HCT116 (cell line): ENCODE measurements at regions not wholly inside any gene's neighbourhood (a gene's known extent, or its start where the extent isn't known, plus 50 kb on each side); places are given as distances from the start of the nearest gene placed in this dataset.

ENCODE experiments used
- ATAC-seq: fragments of 200-7000 bp; cut with Tn5 transposase; 2 replicates; pipeline ENCODE4 v1.9.1; 2020; ENCODE audit warnings: mild to moderate bottlenecking, moderate library complexity
- BruUV-seq: library from RNA; stranded (reverse); fragments of 400-500 nt; replicated peaks from 2 replicates; lab custom pipeline; 2021; lab: Mats Ljungman, UMichigan
- CTCF ChIA-PET: fragments of 300-600 bp; sonication (Branson Sonifier 250); formaldehyde crosslinking; loops from one replicate; lab custom pipeline; 2021; ENCODE audit warnings: antibody characterized with exemption; lab: Charles Lee
- POLR2A ChIA-PET: fragments of 300-600, 350-600 bp; sonication (Branson Sonifier 250); formaldehyde crosslinking; loops from one replicate; lab custom pipeline; 2021; ENCODE audit warnings: antibody characterized with exemption; lab: Charles Lee
- RAD21 ChIA-PET, 2 experiments: fragments of 300-600 bp; sonication (Branson Sonifier 250); formaldehyde crosslinking; loops; one replicate each; lab custom pipeline; 2023; ENCODE audit warnings: low total read pairs in 2 of 2; ENCODE audit not compliant: uncharacterized antibody in 2 of 2, unreplicated experiment in 2 of 2, low non-redundant PET in 1 of 2; lab: Charles Lee
- DNase-seq: peaks from one replicate; pipeline ENCODE4 v3.0.0-alpha.2; 2010; ENCODE audit warnings: low read depth, low spot score
- H2AFZ ChIP-seq: fragments of 200-600 bp; shearing (Covaris generic), sonication (generic); 2 replicates; pipeline ENCODE4 v1.6.1; 2017; ENCODE audit warnings: low read depth, mixed run types, mixed read lengths, antibody characterized with exemption, low read length; ENCODE audit not compliant: poor library complexity, severe bottlenecking
- H3K27ac ChIP-seq: 2 replicates; pipeline ENCODE4 v1.5.1; 2012; ENCODE audit warnings: low read depth, low read length
- H3K27me3 ChIP-seq: fragments of 200-600 bp; sonication (generic); 2 replicates; pipeline ENCODE4 v1.6.1; 2016; ENCODE audit warnings: mixed run types, low read length, mixed read lengths; ENCODE audit not compliant: insufficient read depth
- H3K36me3 ChIP-seq, 2 experiments: fragments of 200-500 bp in 1 of 2; fragments of 200-600 bp in 1 of 2; sonication (Bioruptor generic) in 1 of 2; sonication (generic) in 1 of 2; 2 replicates each; pipeline versions ENCODE4 v1.5.1 to v1.6.1; 2014 to 2016; ENCODE audit warnings: low read length in 2 of 2, inconsistent platforms in 1 of 2, mixed read lengths in 1 of 2, mixed run types in 1 of 2; ENCODE audit not compliant: insufficient read depth in 2 of 2, control insufficient read depth in 1 of 2
- H3K4me1 ChIP-seq, 2 experiments: fragments of 200-600 bp in 1 of 2; sonication (generic) in 1 of 2; 2 replicates each; pipeline versions ENCODE4 v1.5.1 to v1.6.1; 2012 to 2017; ENCODE audit warnings: low read length in 2 of 2, inconsistent platforms in 1 of 2, mild to moderate bottlenecking in 1 of 2, mixed read lengths in 1 of 2, mixed run types in 1 of 2, moderate library complexity in 1 of 2; ENCODE audit not compliant: insufficient read depth in 2 of 2, control insufficient read depth in 1 of 2
- H3K4me2 ChIP-seq: fragments of 200-600 bp; sonication (generic); 2 replicates; pipeline ENCODE4 v1.6.1; 2017; ENCODE audit warnings: mixed run types, low read length, mixed read lengths
- H3K4me3 ChIP-seq, 2 experiments: fragments of 200-600 bp in 1 of 2; sonication (generic) in 1 of 2; replicated peaks in 1 of 2; 2 replicates each; pipeline ENCODE4 v1.5.1; 2011 to 2016; ENCODE audit warnings: low read length in 2 of 2, control low read depth in 1 of 2, low read depth in 1 of 2, mild to moderate bottlenecking in 1 of 2, mixed read lengths in 1 of 2, mixed run types in 1 of 2
- H3K79me2 ChIP-seq: fragments of 200-600 bp; sonication (generic); 2 replicates; pipeline ENCODE4 v1.6.1; 2017; ENCODE audit warnings: mild to moderate bottlenecking, mixed run types, low read length, moderate library complexity, mixed read lengths; ENCODE audit not compliant: insufficient read depth
- H3K9ac ChIP-seq: fragments of 200-600 bp; sonication (generic); 2 replicates; pipeline ENCODE4 v1.6.1; 2016; ENCODE audit warnings: low read length, mixed read lengths
- H3K9me2 ChIP-seq: fragments of 200-600 bp; sonication (generic), shearing (Covaris generic); 2 replicates; pipeline ENCODE4 v1.6.1; 2017; ENCODE audit warnings: mixed run types, mild to moderate bottlenecking, moderate library complexity; ENCODE audit not compliant: insufficient read depth
- H3K9me3 ChIP-seq, 2 experiments: fragments of 200-500 bp in 1 of 2; fragments of 200-600 bp in 1 of 2; sonication (Bioruptor generic) in 1 of 2; sonication (generic) in 1 of 2; 2 replicates each; pipeline ENCODE4 v1.6.1; 2014 to 2017; ENCODE audit warnings: low read length in 2 of 2, mixed read lengths in 2 of 2, inconsistent platforms in 1 of 2, low read depth in 1 of 2, mild to moderate bottlenecking in 1 of 2, mixed run types in 1 of 2, moderate library complexity in 1 of 2; ENCODE audit not compliant: control insufficient read depth in 1 of 2, insufficient read depth in 1 of 2
- H4K20me1 ChIP-seq: fragments of 200-600 bp; sonication (generic), shearing (Covaris generic); 2 replicates; pipeline ENCODE4 v1.6.1; 2017; ENCODE audit warnings: mixed run types, mild to moderate bottlenecking, moderate library complexity; ENCODE audit not compliant: insufficient read depth
- CEBPB ChIP-seq: IDR thresholded peaks from 2 replicates; pipeline ENCODE4 v1.6.1; 2012; ENCODE audit warnings: low read depth
- CTCF ChIP-seq, 3 experiments: fragments of 200-600 bp in 1 of 3; sonication (generic) in 1 of 3; IDR thresholded peaks in 2 of 3; conservative IDR thresholded peaks in 1 of 3; 2 replicates each; pipeline ENCODE4 v1.5.1; 2012 to 2017; ENCODE audit warnings: low read depth in 2 of 3, low read length in 2 of 3, antibody characterized with exemption in 1 of 3, borderline replicate concordance in 1 of 3, control low read depth in 1 of 3, mild to moderate bottlenecking in 1 of 3, mixed read lengths in 1 of 3, mixed run types in 1 of 3, moderate library complexity in 1 of 3; ENCODE audit not compliant: insufficient read depth in 1 of 3
- FOSL1 ChIP-seq: IDR thresholded peaks from 2 replicates; pipeline ENCODE4 v1.6.1; 2012; ENCODE audit warnings: low read depth
- SIN3A ChIP-seq: IDR thresholded peaks from 2 replicates; pipeline ENCODE4 v1.6.1; 2012; ENCODE audit warnings: low read depth
- SP1 ChIP-seq: IDR thresholded peaks from 2 replicates; pipeline ENCODE4 v1.6.1; 2012; ENCODE audit warnings: low read depth
- YY1 ChIP-seq: IDR thresholded peaks from 2 replicates; pipeline ENCODE4 v1.6.1; 2011; ENCODE audit warnings: low read length, low read depth, moderate library complexity, mild to moderate bottlenecking; ENCODE audit not compliant: insufficient replicate concordance; ENCODE audit errors: extremely low read depth
- ZBTB33 ChIP-seq: IDR thresholded peaks from 2 replicates; pipeline ENCODE4 v1.6.1; 2011; ENCODE audit warnings: mild to moderate bottlenecking, low read length, moderate library complexity; ENCODE audit not compliant: insufficient replicate concordance; ENCODE audit errors: extremely low read depth
- intact Hi-C: fragments of 100-400 bp; cut with micrococcal nuclease; formaldehyde crosslinking; loops from 2 replicates; pipeline ENCODE4 v1.10.0; 2022
- TF ChIP-seq, protein P1 (sequence below): IDR thresholded peaks from 2 replicates; pipeline ENCODE4 v1.6.1; 2012; ENCODE audit warnings: low read depth

DNA sequence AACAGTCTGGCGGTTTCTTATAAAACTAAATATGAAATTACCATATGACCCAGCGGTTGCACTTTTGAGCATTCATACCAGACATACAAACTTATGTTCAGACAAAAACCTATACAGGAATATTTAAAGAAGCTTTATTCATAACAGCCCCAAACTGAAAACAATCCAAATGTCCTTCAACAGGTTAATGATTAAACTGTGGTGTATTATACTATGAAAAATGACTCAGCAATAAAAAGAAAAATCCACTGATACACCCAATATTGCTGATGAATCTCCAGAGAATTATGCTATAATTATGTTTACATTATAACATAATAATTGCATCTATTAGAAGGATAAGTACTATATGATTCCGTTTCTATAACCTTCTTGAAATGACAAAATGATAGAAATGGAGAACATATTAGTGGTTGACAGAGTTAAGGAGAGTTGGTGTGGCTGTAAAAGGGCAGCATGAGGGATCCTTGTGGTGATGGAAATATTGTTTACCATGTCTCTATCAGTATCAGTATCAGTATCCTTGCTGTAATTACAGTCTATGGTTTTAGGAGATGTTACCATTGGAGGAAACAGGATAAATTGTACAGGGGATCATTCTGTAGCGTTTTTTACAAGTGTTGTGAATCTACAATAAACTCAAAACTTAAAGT, 127.1 kb downstream of the DSC3 start:
- ChIA-PET CTCF (no interaction called here), POLR2A (no interaction called here)
- Histone ChIP-seq H3K9ac (no peak overlapping the region), H3K79me2 (no peaks in the 10 kb centered on the region), H2AFZ (peak overlapping the region; percentile 57), H4K20me1 (no peaks in the 10 kb centered on the region), H3K4me2 (peak overlapping the region; percentile 3; the same call in 1 of the 2 replicates), H3K9me2 (no peaks in the 10 kb centered on the region)
- no peak for DNase-seq
- intact Hi-C loops, result no loop called here
- TF ChIP-seq YY1 (no peak), FOSL1 (no peak), CEBPB (no peak), SIN3A (no peak), CTCF (IDR thresholded peaks at IDR 0.05 in 2 of 3, conservative IDR thresholded peaks at IDR 0.05 in 1 of 3; ENCODE audit: borderline replicate concordance in 1 of 3, insufficient read depth in 1 of 3, low read depth in 2 of 3, low read length in 2 of 3) (no peak), ZBTB33 (no peak), SP1 (no peak)
- TF ChIP-seq, protein P1, sequence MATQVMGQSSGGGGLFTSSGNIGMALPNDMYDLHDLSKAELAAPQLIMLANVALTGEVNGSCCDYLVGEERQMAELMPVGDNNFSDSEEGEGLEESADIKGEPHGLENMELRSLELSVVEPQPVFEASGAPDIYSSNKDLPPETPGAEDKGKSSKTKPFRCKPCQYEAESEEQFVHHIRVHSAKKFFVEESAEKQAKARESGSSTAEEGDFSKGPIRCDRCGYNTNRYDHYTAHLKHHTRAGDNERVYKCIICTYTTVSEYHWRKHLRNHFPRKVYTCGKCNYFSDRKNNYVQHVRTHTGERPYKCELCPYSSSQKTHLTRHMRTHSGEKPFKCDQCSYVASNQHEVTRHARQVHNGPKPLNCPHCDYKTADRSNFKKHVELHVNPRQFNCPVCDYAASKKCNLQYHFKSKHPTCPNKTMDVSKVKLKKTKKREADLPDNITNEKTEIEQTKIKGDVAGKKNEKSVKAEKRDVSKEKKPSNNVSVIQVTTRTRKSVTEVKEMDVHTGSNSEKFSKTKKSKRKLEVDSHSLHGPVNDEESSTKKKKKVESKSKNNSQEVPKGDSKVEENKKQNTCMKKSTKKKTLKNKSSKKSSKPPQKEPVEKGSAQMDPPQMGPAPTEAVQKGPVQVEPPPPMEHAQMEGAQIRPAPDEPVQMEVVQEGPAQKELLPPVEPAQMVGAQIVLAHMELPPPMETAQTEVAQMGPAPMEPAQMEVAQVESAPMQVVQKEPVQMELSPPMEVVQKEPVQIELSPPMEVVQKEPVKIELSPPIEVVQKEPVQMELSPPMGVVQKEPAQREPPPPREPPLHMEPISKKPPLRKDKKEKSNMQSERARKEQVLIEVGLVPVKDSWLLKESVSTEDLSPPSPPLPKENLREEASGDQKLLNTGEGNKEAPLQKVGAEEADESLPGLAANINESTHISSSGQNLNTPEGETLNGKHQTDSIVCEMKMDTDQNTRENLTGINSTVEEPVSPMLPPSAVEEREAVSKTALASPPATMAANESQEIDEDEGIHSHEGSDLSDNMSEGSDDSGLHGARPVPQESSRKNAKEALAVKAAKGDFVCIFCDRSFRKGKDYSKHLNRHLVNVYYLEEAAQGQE, result no peak
- TF ChIP-seq, all 23 proteins: peak for 0
- Histone ChIP-seq H3K4me3 (no peak overlapping the region), H3K9me3 (no peaks in the 10 kb centered on the region), H3K4me1 (peaks cover 0 to 7% of the 10 kb centered on the region in 2 experiments; a peak in 2 of 4 replicates), H3K27me3 (no peaks in the 10 kb centered on the region), H3K27ac (no peak overlapping the region), H3K36me3 (no peaks in the 10 kb centered on the region)
- no TSS peak for BruUV-seq
- no peak for ATAC-seq
- RAD21 ChIA-PET, result no interaction called here
